ENCODE measurements at regions not wholly inside any gene's neighbourhood (a gene's known extent, or its start where the extent isn't known, plus 50 kb on each side); places are given as distances from the start of the nearest gene placed in this dataset.

DNA sequence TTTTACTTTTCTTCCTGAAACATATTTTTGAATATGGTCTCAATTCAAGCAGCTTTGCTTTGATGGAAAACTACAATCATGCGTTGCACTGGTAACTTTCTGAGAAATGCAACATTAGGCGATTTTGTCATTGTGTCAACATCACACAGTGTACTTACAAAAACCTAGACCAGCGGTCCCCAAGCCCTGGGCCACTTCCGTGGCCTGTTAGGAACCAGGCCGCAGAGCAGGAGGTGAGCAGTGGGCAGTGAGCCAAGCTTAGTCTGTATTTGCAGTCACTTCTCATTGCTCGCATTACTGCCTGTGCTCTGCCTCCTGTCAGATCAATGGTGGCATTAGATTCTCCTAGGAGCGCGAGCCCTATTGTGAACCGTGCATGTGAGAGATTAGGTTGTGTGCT lies 163.7 kb upstream of the NOVA1 start:
- TF ChIP-seq CTCF (IDR thresholded peaks at IDR 0.05) = no peak
- no peak for TF ChIP-seq REST (IDR thresholded peaks at IDR 0.05; ENCODE audit: insufficient read depth in 1 of 2, low read depth in 2 of 2, low read length in 1 of 2)
- no peak for TF ChIP-seq POLR2AphosphoS5 (IDR thresholded peaks at IDR 0.05; ENCODE audit: low read depth, low read length)
- TF ChIP-seq SIN3A (IDR thresholded peaks at IDR 0.05; ENCODE audit: borderline replicate concordance, insufficient read depth, low read depth, low read length) = no peak
